GM12878 (cell line): ENCODE measurements at regions not wholly inside any gene's neighbourhood (a gene's known extent, or its start where the extent isn't known, plus 50 kb on each side); places are given as distances from the start of the nearest gene placed in this dataset.

Source experiments
- BCLAF1 ChIP-seq: fragments of 450-650 bp; IDR thresholded peaks from 2 replicates; pipeline ENCODE4 v1.6.1; 2017; ENCODE audit warnings: antibody characterized with exemption, mild to moderate bottlenecking, moderate library complexity
- BHLHE40 ChIP-seq, 2 experiments: fragments of 450-650 bp in 1 of 2; IDR thresholded peaks; 2 replicates each; pipeline ENCODE4 v1.6.1; 2011 to 2017; ENCODE audit warnings: low read depth in 2 of 2, borderline replicate concordance in 1 of 2, improper control_type of control experiment in 1 of 2, low read length in 1 of 2, mild to moderate bottlenecking in 1 of 2
- CTCF ChIP-seq, 3 experiments: IDR thresholded peaks in 2 of 3; conservative IDR thresholded peaks in 1 of 3; 2 replicates each; pipeline ENCODE4 v1.5.1; 2011; ENCODE audit warnings: low read depth in 3 of 3, low read length in 3 of 3, mild to moderate bottlenecking in 3 of 3, control low read depth in 2 of 3, moderate library complexity in 2 of 3, inconsistent platforms in 1 of 3, mixed read lengths in 1 of 3; ENCODE audit not compliant: control insufficient read depth in 2 of 3, insufficient read depth in 1 of 3; ENCODE audit errors: extremely low read depth in 1 of 3
- EZH2 ChIP-seq: IDR thresholded peaks from 2 replicates; pipeline ENCODE4 v1.6.1; 2012; ENCODE audit warnings: low read depth, mild to moderate bottlenecking, control low read depth, inconsistent platforms, low read length, borderline replicate concordance; ENCODE audit not compliant: control insufficient read depth
- GATAD2B ChIP-seq: fragments of 450-650 bp; conservative IDR thresholded peaks from 2 replicates; pipeline ENCODE4 v1.6.1; 2017; ENCODE audit warnings: low read depth, mild to moderate bottlenecking, moderate library complexity
- MEF2A ChIP-seq: IDR thresholded peaks from 2 replicates; pipeline ENCODE4 v1.6.1; 2011; ENCODE audit warnings: low read depth, mild to moderate bottlenecking, low read length, moderate library complexity; ENCODE audit not compliant: insufficient read depth
- MXI1 ChIP-seq: fragments of 150-350 bp; IDR thresholded peaks from 2 replicates; pipeline ENCODE4 v1.6.1; 2011; ENCODE audit warnings: low read depth, mild to moderate bottlenecking, inconsistent platforms, low read length, improper control_type of control experiment
- MYC ChIP-seq: IDR thresholded peaks from 2 replicates; pipeline ENCODE4 v1.6.1; 2011; ENCODE audit warnings: mild to moderate bottlenecking, low read length, moderate library complexity, inconsistent platforms; ENCODE audit not compliant: insufficient read depth, insufficient replicate concordance, insufficient read length, severe bottlenecking
- POLR2A ChIP-seq: IDR thresholded peaks from 2 replicates; pipeline ENCODE4 v1.6.1; 2011; ENCODE audit warnings: low read depth, mild to moderate bottlenecking, low read length
- REST ChIP-seq: IDR thresholded peaks from 2 replicates; pipeline ENCODE4 v1.6.1; 2012; ENCODE audit warnings: mild to moderate bottlenecking, low read depth, low read length
- SP1 ChIP-seq: IDR thresholded peaks from one replicate; pipeline ENCODE4 v1.6.1; 2011; ENCODE audit warnings: low read depth, low read length
- USF2 ChIP-seq: IDR thresholded peaks from 2 replicates; pipeline ENCODE4 v1.6.1; 2011; ENCODE audit warnings: low read depth, low read length, improper control_type of control experiment, borderline replicate concordance

GRCh38 chr2:180846756-180847472 lies 133.5 kb upstream of the UBE2E3 start:
- TF ChIP-seq CTCF (IDR thresholded peaks at IDR 0.05 in 2 of 3, conservative IDR thresholded peaks at IDR 0.05 in 1 of 3; ENCODE audit: control insufficient read depth in 2 of 3, extremely low read depth in 1 of 3, insufficient read depth in 1 of 3, low read depth in 3 of 3, low read length in 3 of 3): no peak
- no peak for TF ChIP-seq MXI1
- no peak for TF ChIP-seq POLR2A
- no peak for TF ChIP-seq BHLHE40 (IDR thresholded peaks at IDR 0.05; ENCODE audit: borderline replicate concordance in 1 of 2, low read depth in 2 of 2, low read length in 1 of 2)
- no peak for TF ChIP-seq GATAD2B
- TF ChIP-seq BCLAF1: no peak
- TF ChIP-seq SP1: no peak
- TF ChIP-seq REST: no peak
- no peak for TF ChIP-seq EZH2
- no peak for TF ChIP-seq MYC
- TF ChIP-seq MEF2A: no peak
- TF ChIP-seq USF2: no peak
